GM21360 (cell line): ENCODE measurements at regions not wholly inside any gene's neighbourhood (a gene's known extent, or its start where the extent isn't known, plus 50 kb on each side); places are given as distances from the start of the nearest gene placed in this dataset.
"Not testable (repeated sequence)": the region's sequence is repeated elsewhere in the genome, so short reads cannot be mapped to it uniquely, and the experiment has no call there.

Experiments used
- ATAC-seq: cut with Tn5 transposase; IDR thresholded peaks from one replicate; pipeline ENCODE4 v1.9.1; 2021; ENCODE audit warnings: mild to moderate bottlenecking, moderate library complexity; ENCODE audit not compliant: unreplicated experiment

DNA sequence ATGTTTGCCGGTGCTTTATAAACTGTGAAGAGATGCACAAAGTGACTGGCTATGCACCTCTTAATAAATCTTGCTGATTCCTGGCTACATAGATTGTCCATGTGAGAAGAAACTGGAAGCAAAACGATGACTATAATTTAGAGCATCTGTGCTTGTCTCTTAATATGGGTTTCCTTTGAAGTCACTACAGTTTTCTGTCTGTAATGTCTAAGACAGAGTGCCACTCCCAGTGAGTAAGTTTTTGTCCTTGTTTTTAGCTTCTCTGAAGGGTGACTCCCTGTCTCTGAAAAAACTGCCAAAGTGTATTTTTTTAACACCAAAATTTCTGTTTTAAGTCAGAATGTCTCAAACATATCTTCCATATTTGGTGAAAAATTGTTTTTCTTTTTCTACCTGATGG is 175.1 kb downstream of the FASLG start:
- ATAC-seq: no peak

DNA sequence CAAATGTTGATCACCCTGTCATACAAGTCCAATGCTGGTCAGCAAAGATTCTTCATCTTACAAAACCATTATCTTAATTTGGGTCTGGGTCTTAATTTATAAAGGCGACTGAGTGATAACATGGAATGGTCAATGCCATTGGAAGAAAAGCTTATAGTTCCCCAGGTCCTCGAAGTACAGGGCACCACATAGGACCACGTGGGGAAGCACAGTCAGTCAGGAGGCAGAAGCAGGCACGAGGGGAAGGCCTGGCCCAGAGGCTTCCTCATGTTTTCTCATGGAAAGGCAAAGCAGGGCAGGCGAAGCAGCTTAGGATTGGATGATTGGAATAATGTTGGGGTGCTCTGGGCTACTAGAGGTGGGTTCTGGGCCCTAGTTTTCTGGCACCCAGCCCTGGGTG is 175.7 kb downstream of the FASLG start:
- no peak for ATAC-seq

DNA sequence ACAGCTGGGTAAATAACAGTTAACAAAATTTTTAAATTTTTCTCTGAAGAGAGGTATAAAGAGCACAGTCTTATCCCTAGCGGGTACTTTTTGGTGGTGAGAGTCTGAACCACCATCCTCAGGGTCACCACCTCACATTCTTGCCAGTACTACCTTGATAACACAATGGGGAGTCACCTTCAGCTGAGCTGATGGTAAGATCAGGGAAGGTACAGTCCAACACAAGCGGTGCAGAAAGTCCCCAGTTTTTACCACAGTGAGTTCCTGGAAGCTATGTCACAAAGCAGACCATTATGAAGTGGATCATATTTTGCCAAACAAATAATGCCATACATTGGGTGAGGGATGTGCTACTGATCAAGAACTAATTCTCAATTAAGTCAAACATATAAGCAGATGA is 176.9 kb downstream of the FASLG start:
- no peak for ATAC-seq

DNA sequence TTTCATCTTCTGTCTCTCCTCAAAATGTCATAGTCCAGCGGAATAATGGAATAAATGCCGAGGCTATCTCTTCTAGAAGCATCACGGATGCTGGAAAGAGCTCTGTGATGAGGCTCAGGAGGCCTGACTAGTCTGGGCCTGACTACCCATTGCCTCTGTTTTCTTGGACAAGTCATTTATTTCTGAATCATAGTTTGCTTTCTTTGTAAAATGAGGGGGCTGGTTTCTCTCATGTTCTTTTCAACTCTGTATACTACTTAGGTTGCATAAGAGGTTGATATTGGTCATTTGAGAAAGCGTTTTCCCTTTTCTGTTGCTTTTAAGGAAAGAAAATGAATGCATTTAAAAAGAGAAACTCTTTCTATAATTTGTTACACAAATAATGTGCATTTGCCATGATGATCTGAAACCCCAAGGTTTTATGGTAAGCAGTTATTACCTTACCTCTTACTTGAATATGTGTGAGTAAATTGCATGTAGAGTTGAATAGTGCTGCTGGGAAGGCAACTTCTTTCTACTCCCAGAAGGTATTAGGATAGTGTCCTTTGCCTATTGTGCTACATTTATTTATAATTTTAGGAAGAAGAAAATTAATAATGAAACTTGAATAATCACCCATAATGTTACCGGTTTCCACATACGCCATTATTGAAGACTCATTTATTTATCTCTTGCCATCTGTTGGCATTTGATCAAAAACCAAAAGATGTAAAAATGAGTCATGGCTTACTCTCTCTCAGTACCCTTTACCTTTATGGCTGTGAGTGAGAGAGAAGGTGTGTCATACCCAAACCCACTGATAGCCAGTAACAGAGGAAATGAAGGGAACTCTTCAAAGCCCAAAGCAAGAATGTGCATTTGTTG is 179.1 kb downstream of the FASLG start:
- ATAC-seq: no peak

DNA sequence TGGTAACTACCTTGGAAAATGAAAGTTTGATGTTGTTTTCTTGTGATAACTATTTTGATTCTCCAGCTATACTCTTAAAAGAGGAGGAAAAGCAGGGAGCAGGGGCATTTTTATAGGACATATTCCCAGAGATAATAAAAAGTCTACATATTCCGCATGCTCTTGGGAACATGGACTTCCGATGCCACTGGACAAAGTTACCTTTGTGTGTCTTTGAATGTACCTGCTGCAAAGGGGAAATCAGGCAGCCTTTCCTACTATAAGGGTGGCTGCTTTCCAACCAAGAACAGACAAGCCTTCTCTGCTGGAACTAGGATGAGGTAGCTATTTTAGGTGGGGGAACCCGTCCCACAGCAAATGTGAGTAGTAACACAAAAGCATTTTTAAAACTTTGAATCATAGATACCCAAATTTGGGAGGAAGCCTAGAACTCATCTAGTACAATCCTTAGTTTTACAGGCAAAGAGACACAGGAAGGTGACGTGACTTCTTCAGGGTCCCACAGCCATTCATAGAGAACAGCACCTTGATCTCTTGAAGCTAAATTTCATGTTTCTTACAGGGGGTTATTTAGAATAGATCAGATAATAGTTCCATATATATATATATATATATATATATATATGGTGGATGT is 179.9 kb downstream of the FASLG start:
- no peak for ATAC-seq

DNA sequence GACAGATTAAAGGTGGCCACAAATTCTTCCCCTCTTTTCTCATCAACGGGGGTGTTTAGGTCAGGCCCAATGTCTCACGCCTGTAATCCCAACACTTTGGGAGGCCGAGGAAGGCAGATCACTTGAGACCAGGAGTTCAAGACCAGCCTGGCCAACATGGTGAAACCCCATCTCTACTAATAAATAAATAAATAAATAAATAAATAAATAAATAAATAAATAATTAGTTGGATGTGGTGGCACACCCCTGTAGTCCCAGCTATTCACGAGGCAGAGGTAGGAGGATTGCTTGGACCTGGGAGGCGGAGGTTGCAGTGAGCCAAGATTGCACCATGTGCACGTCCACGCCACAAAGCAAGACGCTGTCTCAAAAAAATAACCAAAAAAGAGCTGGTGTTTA is 180.7 kb downstream of the FASLG start:
- ATAC-seq: not testable (repeated sequence)

DNA sequence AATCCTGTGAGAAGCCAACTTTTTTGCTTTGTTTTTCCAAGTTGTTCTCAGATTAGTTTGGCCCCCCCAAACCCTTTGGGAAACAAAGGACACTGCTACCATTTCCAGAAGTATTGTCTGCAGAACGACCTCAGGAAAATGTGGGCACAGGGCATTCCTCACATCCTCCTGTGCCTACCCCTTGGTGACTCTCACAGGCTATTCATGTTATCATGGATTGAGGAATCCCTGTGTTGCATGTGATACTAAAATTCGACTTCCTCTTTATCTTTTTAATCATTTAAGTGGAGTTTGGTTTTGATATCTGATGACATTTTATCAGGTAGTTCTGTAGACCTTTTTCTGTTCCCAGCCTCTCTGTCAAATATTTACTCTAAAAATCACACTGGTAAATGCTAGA is 184.5 kb downstream of the FASLG start:
- no peak for ATAC-seq

DNA sequence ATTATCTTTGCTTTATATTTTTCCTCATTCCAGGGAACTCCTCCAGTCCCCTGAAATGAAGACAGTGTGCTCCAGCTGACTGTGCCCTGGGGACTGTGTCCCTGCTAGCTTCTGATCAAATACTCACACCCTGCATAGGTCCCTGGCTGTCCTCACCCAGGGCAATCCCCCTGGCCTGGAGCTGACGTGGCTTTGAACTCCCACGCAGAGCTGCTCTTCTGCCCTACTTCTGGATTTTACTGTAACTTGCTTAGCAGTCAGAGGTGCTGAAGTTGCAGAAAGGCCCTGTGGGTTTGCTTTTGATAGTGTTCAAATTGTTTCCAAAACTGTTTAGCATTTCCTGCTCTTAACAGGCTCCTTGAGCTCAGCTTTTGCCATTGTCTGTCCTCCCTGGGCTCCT is 186.5 kb downstream of the FASLG start:
- ATAC-seq: no peak

DNA sequence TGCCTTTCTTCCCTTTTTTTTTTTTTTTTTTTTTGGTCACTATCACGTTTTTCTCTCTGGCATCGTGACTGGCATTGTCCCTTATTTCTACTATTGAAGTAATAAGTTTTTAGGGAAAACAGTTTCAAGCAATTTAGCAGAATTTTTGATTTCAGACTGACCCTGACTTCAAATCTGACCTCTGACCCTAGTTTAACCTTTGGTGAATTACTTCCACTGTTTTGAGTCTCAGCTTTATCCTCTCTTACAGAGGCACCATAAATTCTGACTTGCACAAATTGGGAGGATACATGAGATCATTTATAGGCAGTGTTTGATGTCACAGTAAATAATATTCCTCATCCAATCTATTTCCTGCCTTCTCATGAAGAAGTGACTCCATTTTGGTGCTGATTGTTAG is 187.0 kb downstream of the FASLG start:
- ATAC-seq: no peak

DNA sequence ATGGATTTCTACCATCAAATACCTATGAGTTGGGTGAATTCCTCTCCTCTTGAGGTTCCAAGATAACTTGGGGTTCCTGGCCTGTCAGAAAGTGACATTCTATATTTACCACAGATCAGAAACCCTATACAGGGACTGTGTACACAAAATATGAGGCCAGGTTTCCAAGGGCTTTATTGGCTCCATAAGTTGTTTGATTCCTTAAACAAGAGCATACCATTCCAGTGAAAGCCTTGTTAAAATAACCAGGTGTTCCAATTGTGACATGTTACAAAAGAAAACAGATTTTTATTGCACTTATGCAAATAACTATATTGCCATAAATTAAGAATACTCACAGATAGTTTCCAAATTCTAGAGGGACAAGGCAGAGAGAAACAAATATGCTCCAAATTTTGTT is 188.9 kb downstream of the FASLG start:
- not testable (repeated sequence) for ATAC-seq

DNA sequence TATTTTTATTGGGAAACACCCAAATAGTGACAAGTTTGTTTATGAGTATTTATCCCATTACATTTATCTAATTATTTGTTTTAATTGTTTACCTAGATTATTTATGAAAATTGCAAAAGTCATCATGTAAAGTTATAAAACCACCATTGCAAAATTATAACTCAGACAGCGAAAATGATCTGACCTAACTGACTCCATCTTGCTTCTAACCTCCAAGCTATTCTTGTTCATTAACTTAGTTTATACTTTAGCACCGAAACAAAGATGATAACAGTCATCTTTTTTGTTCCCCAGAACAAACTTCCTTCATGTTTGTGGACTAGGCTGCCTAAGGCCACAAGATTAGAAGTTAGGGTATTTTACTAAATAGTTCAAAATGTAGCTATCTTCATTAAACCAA is 190.8 kb downstream of the FASLG start:
- ATAC-seq: no peak

DNA sequence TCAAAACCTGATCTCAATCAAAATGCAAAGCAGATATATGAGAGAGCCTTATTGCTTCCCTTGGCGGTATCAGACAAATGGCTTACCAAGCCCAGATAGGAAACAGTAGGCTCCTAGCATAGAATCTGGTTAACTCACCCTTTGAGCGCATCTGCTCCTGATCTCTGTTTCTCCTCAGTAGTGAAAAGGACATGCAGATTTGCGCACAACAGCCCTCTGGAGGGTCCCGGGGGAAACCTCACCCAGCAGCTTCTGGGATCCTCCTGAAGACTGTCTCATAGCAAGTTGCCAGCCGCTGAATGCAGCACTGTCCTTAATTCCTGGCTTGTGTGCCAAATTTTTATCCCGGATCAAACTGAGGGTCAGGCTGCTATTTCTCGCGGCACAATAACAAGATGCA is 192.2 kb downstream of the FASLG start:
- no peak for ATAC-seq

DNA sequence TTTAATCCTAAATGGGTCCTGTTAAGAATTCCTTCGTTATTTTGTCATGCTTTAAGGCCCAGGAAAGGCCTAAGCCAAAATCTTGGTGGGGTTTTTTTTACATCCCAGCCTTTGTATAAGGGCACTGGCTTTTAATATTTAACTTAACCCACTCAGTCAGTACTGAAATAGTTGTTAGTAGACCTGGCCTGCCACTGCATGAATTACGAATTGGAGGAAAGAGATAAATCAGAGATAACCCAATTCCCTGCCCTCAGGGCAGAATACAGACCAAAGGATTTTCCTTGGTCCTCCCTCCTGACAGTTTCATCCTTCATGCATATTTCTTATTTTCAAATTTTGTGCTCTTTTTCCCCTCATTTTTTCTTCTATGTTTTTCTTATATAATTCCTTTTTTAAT is 193.0 kb downstream of the FASLG start:
- no peak for ATAC-seq

DNA sequence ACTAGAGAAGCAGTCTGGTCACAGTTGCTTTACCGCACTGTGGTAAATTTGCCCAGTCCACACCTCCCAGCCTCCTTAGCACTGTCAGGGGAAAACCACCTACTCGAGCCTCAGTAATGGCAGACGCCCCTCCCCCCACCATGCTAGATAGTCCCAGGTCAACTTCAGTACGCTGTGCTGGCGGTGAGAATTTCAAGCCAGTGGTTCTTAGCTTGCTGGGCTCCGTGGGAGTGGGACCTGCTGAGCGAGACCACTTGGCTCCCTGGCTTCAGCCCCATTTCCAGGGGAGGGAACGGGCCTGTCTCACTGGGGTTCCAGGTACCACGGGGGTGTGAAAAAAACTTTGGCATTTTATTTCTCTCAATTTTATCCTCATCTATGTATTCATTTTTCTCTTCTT is 194.8 kb downstream of the TNFSF18 start:
- ATAC-seq: not testable (repeated sequence)

DNA sequence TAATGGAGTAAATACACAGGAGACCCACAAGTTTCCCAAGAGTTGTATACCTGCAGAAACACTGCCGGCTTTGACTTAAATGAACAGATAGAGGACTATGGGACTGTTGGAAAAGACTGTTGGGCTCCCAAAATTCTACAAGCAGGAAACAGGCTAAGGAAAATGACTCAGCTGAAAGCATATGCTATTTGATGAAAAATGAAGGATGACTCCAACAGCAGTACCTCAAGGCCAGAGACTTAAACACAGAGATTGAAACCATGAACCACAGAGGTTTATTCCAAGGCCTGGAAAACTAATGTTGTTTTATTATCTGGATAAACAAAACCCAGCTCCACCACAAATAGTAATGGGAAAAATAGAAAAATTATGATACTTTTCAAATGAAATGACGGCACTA is 187.7 kb downstream of the TNFSF18 start:
- ATAC-seq: no peak

DNA sequence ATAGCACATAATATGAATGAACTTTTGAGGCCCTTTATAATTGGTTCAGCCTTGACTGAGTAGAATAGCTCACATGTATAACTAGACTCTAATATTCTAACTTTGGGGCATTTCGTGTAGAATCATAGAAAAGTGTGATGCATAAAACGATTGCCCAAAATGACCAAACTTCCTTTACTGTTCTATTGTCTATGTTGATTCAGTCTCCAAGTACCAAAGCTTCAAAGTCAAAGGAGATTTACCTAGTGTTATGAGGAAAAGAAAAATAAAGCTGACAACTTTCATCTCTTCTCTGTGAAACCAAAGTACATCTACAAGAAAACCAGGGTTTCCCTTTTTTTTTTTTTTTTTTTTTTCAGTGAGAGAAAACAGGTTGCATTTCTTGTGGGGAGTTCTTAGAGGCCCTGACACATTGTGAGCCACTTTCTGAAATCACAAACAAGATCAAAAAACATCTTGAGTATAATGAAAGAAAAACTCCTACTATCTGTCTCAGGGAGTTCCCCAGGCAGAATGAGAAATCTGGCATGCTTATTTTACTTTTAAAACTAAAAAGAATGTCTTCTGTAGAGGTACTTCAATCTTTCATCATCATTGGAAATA is 183.4 kb downstream of the TNFSF18 start:
- no peak for ATAC-seq

DNA sequence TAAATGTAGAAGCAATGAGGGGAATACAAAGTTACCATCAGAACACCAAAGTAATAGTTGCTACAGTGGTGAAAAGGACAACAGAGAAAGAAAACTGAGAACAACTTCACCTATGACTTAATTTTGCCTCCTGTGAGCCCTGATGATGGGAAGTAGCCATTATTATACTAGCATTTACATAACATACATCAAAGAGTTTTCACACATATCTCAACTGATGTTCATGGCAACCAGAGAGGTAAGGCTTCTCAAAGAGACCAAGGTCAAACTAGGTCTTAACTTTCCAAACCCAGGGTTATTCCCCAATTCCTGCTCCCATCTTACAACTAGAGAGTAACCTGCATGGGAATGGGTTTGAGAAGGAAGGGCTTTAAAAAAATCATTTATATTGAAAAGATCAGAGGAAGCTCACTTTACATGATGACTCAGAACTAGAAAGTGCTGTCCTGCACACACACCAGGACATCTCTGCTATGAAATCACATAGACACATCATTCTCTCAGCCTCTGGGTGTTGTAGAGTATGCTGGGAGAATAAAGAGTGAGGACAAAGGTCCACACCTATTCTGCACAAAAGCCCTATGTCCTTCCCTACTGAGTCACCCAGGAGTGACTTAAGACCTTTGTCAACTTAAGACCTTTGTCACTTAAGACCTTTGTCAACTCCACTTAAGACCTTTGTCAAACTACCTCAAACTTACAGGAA is 179.7 kb downstream of the TNFSF18 start:
- no peak for ATAC-seq

DNA sequence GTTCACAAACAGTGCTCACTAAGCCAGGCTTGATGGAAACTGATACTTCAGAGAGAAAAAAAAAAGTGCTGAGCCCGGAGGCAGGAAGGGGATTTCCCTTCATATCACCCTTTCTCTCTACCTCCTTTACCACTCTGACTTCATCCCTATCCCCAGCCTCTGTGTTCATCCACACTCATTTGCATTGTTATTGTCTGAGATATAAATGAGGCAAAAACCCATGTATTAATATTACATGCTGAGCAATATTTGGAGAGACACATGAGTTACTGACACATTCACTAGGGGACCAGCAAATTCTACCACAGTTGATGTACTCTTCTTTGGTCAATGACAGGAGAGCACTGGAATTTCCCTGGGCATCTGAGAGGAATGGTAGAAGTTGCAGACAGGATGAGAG is 175.8 kb downstream of the TNFSF18 start:
- ATAC-seq: peak; percentile 52

DNA sequence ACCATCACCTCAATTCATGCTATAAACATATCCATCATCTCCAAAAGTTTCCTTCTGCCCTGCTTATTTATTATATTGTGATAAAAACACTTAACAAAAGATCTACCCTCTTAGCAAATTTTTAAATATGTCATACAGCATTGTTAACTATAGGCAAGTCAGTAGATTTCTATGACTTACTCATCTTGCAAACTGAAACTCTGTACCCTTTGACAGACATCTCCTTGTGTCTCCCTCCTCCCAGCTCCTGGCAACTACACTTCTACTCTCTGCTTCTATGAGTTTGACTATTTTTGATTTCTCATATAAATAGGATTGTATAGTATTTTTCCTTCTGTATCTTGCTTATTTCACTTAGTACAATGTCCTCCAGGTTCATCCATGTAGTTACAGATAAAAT is 174.8 kb downstream of the TNFSF18 start:
- no peak for ATAC-seq

DNA sequence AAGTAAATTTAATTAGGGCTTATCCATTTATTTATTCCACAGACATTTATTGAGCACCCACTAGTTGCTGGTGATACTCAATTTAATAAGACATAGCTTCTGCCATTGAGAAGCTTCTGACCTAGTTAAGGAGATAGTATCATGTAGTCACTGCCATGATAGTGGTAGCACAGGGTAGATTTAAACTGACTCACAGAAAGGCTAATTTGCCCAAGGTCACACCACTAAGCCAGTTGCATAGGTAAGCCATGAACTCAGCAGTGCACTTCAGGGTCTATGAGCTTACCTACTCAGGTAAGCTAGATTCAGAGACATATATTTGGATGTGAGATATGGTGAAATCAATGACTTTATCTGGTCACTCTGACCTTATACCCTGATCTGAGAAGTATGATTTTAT is 168.4 kb downstream of the TNFSF18 start:
- no peak for ATAC-seq

DNA sequence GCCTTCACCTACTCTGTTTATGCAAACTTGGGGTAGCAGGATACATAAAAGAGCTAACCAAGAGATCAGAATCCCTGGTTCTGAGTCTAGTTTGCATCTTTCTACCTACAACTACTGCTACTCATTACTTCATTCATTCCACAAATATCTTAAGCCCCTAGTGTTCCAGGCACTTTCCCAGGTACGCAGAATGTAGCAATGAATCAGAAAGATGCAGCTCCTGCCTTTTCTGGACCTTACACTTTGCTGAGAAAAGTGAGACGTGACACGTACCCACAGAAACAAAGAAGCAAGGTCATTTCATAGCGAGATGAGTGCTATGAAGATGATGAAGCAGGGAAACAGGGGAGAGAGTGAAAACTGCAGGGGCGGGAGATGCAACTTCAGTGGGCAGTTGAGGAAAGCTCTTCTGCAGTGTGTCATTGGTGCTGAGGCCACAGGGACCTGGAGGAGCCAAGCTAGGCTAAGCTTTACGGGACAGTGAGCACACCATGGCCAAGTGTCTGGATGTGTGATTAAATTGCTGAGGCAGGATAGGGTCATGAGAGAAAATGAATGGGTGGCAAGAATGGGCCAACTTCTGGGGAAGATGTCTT is 167.9 kb downstream of the TNFSF18 start:
- ATAC-seq: no peak
